Epithelial cell of proximal tubule (primary cell): ENCODE measurements at regions not wholly inside any gene's neighbourhood (a gene's known extent, or its start where the extent isn't known, plus 50 kb on each side); places are given as distances from the start of the nearest gene placed in this dataset.

Experiments
- DNase-seq: peaks from one replicate; pipeline ENCODE4 v3.0.0-alpha.2; 2011; ENCODE audit warnings: low read depth
- H3K4me3 ChIP-seq: 2 replicates; pipeline ENCODE4 v1.5.1; 2011; ENCODE audit warnings: low read depth, mild to moderate bottlenecking, low read length
- CTCF ChIP-seq: conservative IDR thresholded peaks from 2 replicates; pipeline ENCODE4 v1.5.1; 2012; ENCODE audit warnings: low read depth, mild to moderate bottlenecking, low read length

- no peak overlapping the region for H3K4me3 ChIP-seq
- DNase-seq = no peak
- no peak for TF ChIP-seq CTCF
These were observed 917.4 kb upstream of the ACO1 start for GRCh38 chr9:31467075-31467474.

- no peak for DNase-seq
- no peak for TF ChIP-seq CTCF
- no peak overlapping the region for H3K4me3 ChIP-seq
These were observed 914.4 kb upstream of the ACO1 start for GRCh38 chr9:31470051-31470450.

- no peak for TF ChIP-seq CTCF
- no peak overlapping the region for H3K4me3 ChIP-seq
- DNase-seq = no peak
These were observed 913.4 kb upstream of the ACO1 start for GRCh38 chr9:31471010-31471409.

- DNase-seq = no peak
- no peak overlapping the region for H3K4me3 ChIP-seq
- no peak for TF ChIP-seq CTCF
These were observed 897.8 kb upstream of the ACO1 start for GRCh38 chr9:31486630-31487029.

GRCh38 chr9:31490551-31491106 is 893.8 kb upstream of the ACO1 start:
- DNase-seq = no peak
- TF ChIP-seq CTCF = no peak
- H3K4me3 ChIP-seq = no peak overlapping the region

- H3K4me3 ChIP-seq = no peak overlapping the region
- TF ChIP-seq CTCF = no peak
- no peak for DNase-seq
These were observed 892.2 kb upstream of the ACO1 start for GRCh38 chr9:31492229-31492628.

GRCh38 chr9:31500422-31500821 is 884.0 kb upstream of the ACO1 start:
- H3K4me3 ChIP-seq = no peak overlapping the region
- no peak for TF ChIP-seq CTCF
- DNase-seq = no peak
